ENCODE measurements at regions not wholly inside any gene's neighbourhood (a gene's known extent, or its start where the extent isn't known, plus 50 kb on each side); places are given as distances from the start of the nearest gene placed in this dataset.

GRCh38 chr14:96617635-96618034, 115.5 kb downstream of the PAPOLA start:
- no peak for DNase-seq

GRCh38 chr14:96622926-96623325, 120.7 kb downstream of the PAPOLA start:
- no peak for DNase-seq

DNA sequence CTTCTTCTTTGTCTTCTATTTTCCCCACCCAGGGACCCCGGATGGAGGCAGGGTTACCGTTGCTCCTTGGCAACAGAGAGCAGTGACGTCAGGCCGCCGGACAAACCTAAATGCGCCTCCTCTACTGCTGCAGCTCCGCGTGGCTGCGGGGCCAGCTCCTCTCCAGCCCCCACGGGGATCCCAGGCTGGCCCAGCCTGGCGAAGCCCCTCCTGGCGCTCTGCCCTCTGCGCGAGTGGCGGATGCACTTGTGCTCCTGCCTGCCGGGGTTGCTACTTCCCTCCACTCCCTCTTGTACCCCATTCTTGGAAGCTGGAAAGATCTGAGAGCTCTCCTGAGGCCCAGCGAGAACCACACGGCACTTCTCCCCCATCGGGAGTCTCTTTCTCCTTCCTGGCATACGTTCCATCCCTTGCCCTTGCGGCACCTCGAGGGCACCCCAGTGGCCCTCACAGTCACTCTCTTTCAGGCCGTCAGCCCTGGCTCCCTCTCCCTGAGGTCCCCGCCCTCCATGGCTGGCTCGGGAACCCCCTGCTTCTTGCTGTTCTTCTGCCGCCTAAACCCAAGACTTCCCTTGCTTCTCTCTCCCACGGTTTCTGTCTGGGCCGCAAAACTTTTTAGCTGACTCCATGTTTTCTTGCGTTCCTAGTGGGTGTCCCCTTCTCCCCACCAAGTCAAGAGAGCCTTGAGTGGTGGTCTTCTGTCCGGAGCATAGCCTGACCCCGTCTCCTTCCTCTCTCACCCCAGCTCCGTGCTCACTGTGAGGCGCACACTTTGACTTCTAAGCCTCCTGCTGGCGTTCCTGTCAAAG, 121.7 kb downstream of the PAPOLA start:
- DNase-seq, result no peak

DNA sequence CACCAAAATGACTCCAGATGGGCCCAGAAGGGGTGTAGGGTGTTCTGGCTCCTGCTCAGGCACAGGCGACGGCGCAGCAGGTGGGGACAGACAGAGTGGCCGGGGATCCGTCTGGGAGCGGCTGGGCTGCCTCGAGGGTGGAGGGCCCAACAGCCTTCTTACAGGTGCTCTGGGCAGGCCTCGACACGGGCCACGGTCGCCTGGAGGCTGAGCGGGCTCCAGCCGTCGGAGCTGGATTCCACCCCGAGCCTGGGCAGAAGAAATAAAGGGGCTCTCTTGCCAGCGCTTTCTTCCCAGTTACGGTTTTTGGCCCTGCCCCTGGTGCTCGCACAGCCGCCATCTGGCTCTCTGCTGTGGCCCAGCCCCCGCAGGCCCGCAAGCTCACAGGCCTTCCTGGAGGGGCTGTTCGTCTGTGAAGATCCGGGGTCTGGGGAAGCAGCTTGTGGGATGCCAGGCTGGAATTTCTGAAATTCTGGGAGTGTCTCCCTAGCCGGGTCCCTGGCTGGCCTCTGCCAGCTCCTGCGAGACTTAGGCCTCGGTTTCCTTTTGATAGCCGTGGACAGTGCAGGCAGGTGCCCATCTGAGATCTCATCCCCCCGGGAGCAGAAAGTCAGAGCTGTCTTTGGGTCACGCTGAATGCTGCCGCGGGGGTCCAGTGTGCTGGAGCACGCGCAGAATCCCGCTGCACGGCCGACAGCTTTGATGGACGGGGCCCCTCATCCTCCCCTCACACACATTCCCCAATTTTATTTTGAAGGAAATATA, 122.7 kb downstream of the PAPOLA start:
- no peak for DNase-seq

- DNase-seq, result no peak
These were observed 123.3 kb downstream of the PAPOLA start for GRCh38 chr14:96625426-96625985.

- no peak for DNase-seq
These were observed 124.1 kb downstream of the PAPOLA start for GRCh38 chr14:96626121-96626768.

DNA sequence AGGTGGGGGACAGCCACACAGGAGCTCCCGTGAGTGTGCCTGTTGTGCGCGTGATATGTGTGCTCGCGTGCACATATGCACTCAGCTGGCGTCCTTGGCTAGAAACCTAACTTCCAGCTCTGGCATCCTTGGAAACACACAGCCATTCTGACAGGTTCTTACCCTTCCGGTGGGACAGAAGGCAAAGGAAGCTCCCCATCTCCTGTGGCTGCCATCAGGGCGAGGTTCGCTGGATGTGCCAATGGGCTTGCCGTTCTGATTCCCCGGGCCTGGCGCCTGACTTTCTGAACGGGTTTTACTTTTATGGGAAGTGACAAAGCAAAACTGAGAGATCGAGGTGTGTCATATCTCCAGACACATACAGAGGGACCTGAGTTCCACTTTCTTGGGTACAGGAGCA, 124.7 kb downstream of the PAPOLA start:
- DNase-seq, result peak; percentile 52

DNA sequence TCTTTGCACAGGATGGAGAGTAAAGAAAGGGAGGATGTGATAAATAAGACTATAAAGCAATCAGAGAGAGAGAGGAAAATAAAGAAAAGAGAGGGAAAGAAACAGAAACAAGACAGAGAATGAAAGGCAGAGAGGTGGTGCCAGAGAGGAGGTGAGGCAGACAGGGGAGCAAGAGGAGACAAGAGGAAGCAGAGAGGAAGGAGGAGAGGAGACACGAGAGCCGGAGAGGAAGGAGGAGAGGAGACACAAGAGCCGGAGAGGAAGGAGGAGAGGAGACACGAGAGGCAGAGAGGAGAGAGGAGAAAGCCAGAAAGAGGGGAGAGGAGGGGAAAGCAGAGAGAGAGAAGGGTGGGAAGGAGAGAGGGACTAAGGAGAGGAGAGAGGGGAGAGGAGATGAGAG, 125.2 kb downstream of the PAPOLA start:
- DNase-seq, result peak; percentile 12

DNA sequence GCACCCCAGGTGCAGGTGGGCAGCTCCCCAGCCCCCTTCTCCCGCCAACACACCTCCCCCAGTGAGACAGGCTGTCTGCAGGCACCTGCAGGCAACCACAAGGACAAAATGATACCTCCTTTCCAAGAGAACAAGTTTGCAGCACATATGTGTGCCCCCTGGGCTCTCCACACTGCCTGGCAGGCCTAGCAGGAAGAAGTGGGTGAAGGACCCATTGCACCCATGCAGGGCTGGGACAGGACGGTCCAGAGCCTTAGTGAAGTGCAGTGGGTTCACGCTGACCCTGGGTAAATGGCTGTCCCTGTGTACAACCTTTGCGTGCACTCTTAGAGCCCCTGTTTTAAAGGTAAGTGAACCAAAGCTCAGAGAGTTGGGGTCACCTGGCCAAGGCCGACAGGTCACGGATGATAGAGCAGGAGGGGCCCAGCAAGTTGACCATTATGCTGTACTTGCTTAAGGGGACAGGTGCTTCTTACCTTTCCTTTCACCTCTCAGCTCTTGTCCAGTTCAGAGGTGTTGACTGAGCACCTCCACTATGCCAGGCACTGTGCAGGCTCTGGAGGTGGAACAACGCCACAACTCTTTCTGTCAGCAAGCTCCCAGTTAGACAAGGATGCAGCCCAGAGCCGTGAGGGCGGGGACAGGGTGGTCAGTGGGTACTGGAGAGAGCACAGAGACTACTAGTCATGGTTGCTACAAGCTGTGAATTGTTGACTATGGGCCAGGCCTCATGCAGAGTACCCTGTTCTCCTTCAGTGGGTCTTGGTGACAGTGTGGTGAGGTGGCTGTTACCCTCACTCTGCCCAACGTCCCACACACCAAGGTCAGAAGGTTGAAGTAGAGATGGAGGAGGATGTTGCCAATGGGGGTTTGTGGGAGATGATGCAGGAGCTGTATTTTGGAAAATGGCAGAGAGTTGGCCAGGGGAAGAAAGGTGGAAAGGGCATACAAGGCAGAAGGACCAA, 125.9 kb downstream of the PAPOLA start:
- peak; percentile 39 for DNase-seq

- peak; percentile 18 for DNase-seq
These were observed 126.9 kb downstream of the PAPOLA start for GRCh38 chr14:96629082-96629481.

DNA sequence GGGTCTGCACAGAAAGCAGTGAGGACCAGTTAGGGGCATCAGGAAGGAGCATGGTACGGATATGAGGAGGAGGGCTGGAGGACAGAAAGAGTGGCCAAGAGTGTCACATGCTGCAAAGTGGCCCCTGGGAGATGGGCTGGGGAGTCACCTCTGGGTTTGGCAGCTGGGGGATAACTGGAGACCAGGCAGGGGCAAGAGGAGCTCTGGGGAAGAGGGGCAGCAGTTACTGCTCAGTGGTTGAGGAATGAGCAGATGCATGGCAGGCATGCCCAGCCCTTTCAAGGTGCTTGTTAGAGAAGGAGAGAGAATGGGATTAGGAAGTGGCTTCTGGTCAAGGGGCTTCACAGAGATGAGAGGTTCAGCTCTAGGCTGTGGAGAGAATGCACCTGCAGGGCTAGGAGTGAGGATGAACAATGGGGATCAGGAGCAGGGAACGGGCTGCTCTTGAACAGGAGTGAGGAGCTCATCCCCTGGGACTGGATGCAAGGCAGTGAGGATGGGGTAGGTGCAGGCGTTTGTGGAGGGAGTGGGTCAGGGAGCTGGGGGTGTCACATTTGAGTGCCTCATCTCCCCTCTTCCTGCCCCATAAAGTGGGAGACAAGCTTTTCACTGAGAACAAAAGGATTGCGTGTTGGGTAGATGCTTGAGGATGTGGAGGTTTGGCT, 127.5 kb downstream of the PAPOLA start:
- peak; percentile 25 for DNase-seq

DNA sequence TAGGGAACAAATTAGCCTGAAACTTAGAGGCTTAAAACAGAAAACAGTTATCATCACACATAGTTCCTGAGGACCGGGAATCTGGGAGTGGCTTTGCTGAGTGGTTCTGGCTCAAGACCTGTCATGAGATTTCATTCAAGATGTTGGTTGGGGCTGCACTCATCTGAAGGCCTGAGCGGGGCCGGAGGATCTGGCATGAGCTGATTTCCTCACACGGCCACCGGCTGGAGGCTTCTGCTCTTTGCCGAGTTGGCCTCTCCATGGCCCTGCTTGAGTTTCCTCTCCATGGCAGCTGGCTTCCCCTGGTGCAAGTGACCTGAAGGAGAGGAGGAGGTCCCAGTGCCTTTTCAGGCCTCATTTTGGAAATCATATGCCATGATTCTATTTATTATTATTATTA, 128.1 kb downstream of the PAPOLA start:
- peak; percentile 20 for DNase-seq

DNA sequence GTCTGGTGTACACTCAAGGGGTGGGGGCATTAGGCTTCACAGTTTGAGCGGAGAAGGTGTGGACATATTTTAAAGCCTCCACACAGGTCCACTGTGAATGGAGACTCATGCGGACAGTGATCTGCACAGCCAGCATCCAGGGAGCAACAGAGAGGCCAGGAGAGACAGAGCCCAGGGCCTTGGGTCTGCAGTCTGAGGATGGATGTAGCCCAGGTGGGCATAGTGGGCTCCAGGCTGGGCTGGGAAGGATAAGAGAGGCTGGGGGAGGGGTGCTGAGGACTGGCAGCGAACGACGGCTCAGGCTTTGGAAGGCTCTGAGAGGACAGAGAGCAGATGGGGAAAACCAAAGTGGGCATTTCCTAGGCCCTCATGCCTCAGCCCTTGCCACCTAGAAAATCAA, 128.8 kb downstream of the PAPOLA start:
- DNase-seq, result peak; percentile 32

GRCh38 chr14:96631621-96632362, 129.6 kb downstream of the PAPOLA start:
- DNase-seq, result peak; percentile 39

GRCh38 chr14:96632363-96632758, 130.2 kb downstream of the PAPOLA start:
- DNase-seq, result no peak

GRCh38 chr14:96633096-96633495, 130.9 kb downstream of the PAPOLA start:
- DNase-seq, result no peak

GRCh38 chr14:96634481-96634880, 132.3 kb downstream of the PAPOLA start:
- DNase-seq, result peak; percentile 34

GRCh38 chr14:96634896-96635295, 132.7 kb downstream of the PAPOLA start:
- peak; percentile 32 for DNase-seq

DNA sequence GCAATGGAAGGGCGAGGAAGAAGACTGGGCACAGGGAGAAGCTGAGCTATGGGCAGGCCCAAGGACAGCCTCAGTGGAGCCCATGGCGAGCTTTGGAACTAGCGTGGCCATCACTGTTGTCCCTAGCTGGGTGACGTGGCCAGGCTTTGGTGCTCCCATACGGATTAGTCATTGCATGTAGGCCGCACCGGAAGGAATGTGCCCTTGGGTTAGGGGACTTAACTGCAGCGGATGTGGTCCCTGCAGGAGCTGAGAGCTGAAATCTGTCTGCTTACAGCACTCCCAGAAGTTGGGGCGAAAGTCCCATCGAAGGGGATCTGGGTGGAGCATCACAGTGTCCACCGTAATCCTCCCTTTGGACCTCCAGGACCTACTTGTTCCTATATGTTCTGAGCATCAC, 133.7 kb downstream of the PAPOLA start:
- peak; percentile 12 for DNase-seq

- peak; percentile 26 for DNase-seq
These were observed 135.3 kb downstream of the PAPOLA start for GRCh38 chr14:96637521-96637920.
